BLaER1 (cell line): ENCODE measurements at regions not wholly inside any gene's neighbourhood (a gene's known extent, or its start where the extent isn't known, plus 50 kb on each side); places are given as distances from the start of the nearest gene placed in this dataset.
"Not testable (repeated sequence)": the region's sequence is repeated elsewhere in the genome, so short reads cannot be mapped to it uniquely, and the experiment has no call there.

Source experiments
- H3K27ac ChIP-seq: shearing (Covaris generic); formaldehyde crosslinking; 2 replicates; pipeline ENCODE4 v1.8.1; 2022
- H3K27me3 ChIP-seq: shearing (Covaris generic); formaldehyde crosslinking; 2 replicates; pipeline ENCODE4 v1.8.1; 2022
- H3K36me3 ChIP-seq: shearing (Covaris generic); formaldehyde crosslinking; 2 replicates; pipeline ENCODE4 v1.8.1; 2022
- H3K4me1 ChIP-seq: shearing (Covaris generic); formaldehyde crosslinking; 2 replicates; pipeline ENCODE4 v1.8.1; 2022
- H3K4me2 ChIP-seq: shearing (Covaris generic); formaldehyde crosslinking; 2 replicates; pipeline ENCODE4 v1.8.1; 2022
- H3K4me3 ChIP-seq: shearing (Covaris generic); formaldehyde crosslinking; 2 replicates; pipeline ENCODE4 v1.8.1; 2022
- H3K9ac ChIP-seq: shearing (Covaris generic); formaldehyde crosslinking; 2 replicates; pipeline ENCODE4 v1.8.1; 2022
- H3K9me3 ChIP-seq: shearing (Covaris generic); formaldehyde crosslinking; 2 replicates; pipeline ENCODE4 v1.8.1; 2022
- H4K20me1 ChIP-seq: shearing (Covaris generic); formaldehyde crosslinking; 2 replicates; pipeline ENCODE4 v1.8.1; 2022
- Cebpa-rat ChIP-seq: shearing (Covaris generic); IDR thresholded peaks from 2 replicates; pipeline ENCODE4 v1.8.1; 2022

GRCh38 chr15:38115121-38115520 lies 137.5 kb upstream of the SPRED1 start:
- no peak for TF ChIP-seq Cebpa-rat
- Histone ChIP-seq H3K4me2 (no peak overlapping the region), H4K20me1 (no peaks in the 10 kb centered on the region), H3K27ac (no peak overlapping the region), H3K9ac (no peak overlapping the region), H3K9me3 (peaks cover 13% of the 10 kb centered on the region; the same call in 1 of the 2 replicates), H3K4me1 (peaks cover 4% of the 10 kb centered on the region; the same call in 1 of the 2 replicates), H3K36me3 (no peaks in the 10 kb centered on the region), H3K4me3 (no peak overlapping the region), H3K27me3 (no peaks in the 10 kb centered on the region)

- Histone ChIP-seq H3K27me3 (no peaks in the 10 kb centered on the region), H3K4me1 (peaks cover 4% of the 10 kb centered on the region; the same call in 1 of the 2 replicates), H4K20me1 (no peaks in the 10 kb centered on the region), H3K4me2 (no peak overlapping the region), H3K4me3 (no peak overlapping the region), H3K9ac (no peak overlapping the region), H3K27ac (no peak overlapping the region), H3K36me3 (no peaks in the 10 kb centered on the region), H3K9me3 (peaks cover 13% of the 10 kb centered on the region; the same call in 1 of the 2 replicates)
- TF ChIP-seq Cebpa-rat: no peak
These were observed 134.9 kb upstream of the SPRED1 start for GRCh38 chr15:38117781-38118180.

- H3K4me2 ChIP-seq, H3K27me3 ChIP-seq, H3K4me3 ChIP-seq, H3K9ac ChIP-seq, H3K36me3 ChIP-seq, H4K20me1 ChIP-seq, H3K27ac ChIP-seq, H3K4me1 ChIP-seq: not testable (repeated sequence)
- H3K9me3 ChIP-seq: peaks cover 20% of the 10 kb centered on the region; the same call in 1 of the 2 replicates
These were observed 132.8 kb upstream of the SPRED1 start for GRCh38 chr15:38119865-38120264.

GRCh38 chr15:38127306-38127771 lies 125.3 kb upstream of the SPRED1 start:
- no peak for TF ChIP-seq Cebpa-rat
- Histone ChIP-seq H3K4me2 (no peak overlapping the region), H3K4me1 (peaks cover 36% of the 10 kb centered on the region), H4K20me1 (no peaks in the 10 kb centered on the region), H3K9me3 (0 out of 2 replicates have a peak, but pooled peaks cover 6% of the 10 kb centered on the region), H3K9ac (no peak overlapping the region), H3K4me3 (no peak overlapping the region), H3K36me3 (no peaks in the 10 kb centered on the region), H3K27ac (no peak overlapping the region), H3K27me3 (no peaks in the 10 kb centered on the region)

- no peak for TF ChIP-seq Cebpa-rat
- Histone ChIP-seq H3K27me3 (no peaks in the 10 kb centered on the region), H3K27ac (no peak overlapping the region), H3K4me1 (peaks cover 36% of the 10 kb centered on the region), H3K36me3 (no peaks in the 10 kb centered on the region), H3K9me3 (0 out of 2 replicates have a peak, but pooled peaks cover 6% of the 10 kb centered on the region), H4K20me1 (no peaks in the 10 kb centered on the region), H3K9ac (no peak overlapping the region), H3K4me3 (no peak overlapping the region), H3K4me2 (peak overlapping the region; percentile 68)
These were observed 124.3 kb upstream of the SPRED1 start for GRCh38 chr15:38128341-38128781.

GRCh38 chr15:38128921-38129320 lies 123.7 kb upstream of the SPRED1 start:
- H3K4me3 ChIP-seq: no peak overlapping the region
- H3K36me3 ChIP-seq: no peaks in the 10 kb centered on the region
- H3K27ac ChIP-seq: no peak overlapping the region
- peaks cover 36% of the 10 kb centered on the region for H3K4me1 ChIP-seq
- H3K9me3 ChIP-seq: 0 out of 2 replicates have a peak, but pooled peaks cover 6% of the 10 kb centered on the region
- peak overlapping the region; percentile 68; the same call in 1 of the 2 replicates for H3K4me2 ChIP-seq
- TF ChIP-seq Cebpa-rat: no peak
- H3K27me3 ChIP-seq: no peaks in the 10 kb centered on the region
- no peak overlapping the region for H3K9ac ChIP-seq
- H4K20me1 ChIP-seq: no peaks in the 10 kb centered on the region

GRCh38 chr15:38129531-38130204 lies 123.0 kb upstream of the SPRED1 start:
- Histone ChIP-seq H3K9me3 (no peaks in the 10 kb centered on the region), H4K20me1 (no peaks in the 10 kb centered on the region), H3K27me3 (no peaks in the 10 kb centered on the region), H3K27ac (peak overlapping the region; percentile 18; the same call in 1 of the 2 replicates), H3K9ac (peak overlapping the region; percentile 4; the same call in 1 of the 2 replicates), H3K36me3 (no peaks in the 10 kb centered on the region), H3K4me3 (no peak overlapping the region), H3K4me2 (peak overlapping the region; percentile 68), H3K4me1 (peaks cover 36% of the 10 kb centered on the region)
- TF ChIP-seq Cebpa-rat: no peak

GRCh38 chr15:38130205-38130567 lies 122.5 kb upstream of the SPRED1 start:
- Histone ChIP-seq H4K20me1 (no peaks in the 10 kb centered on the region), H3K4me1 (peaks cover 36% of the 10 kb centered on the region), H3K27me3 (no peaks in the 10 kb centered on the region), H3K4me3 (no peak overlapping the region), H3K9me3 (no peaks in the 10 kb centered on the region), H3K27ac (no peak overlapping the region; the same call in 1 of the 2 replicates), H3K36me3 (no peaks in the 10 kb centered on the region), H3K4me2 (peak overlapping the region; percentile 68), H3K9ac (peak overlapping the region; percentile 4; the same call in 1 of the 2 replicates)
- no peak for TF ChIP-seq Cebpa-rat

GRCh38 chr15:38130740-38131498 lies 121.7 kb upstream of the SPRED1 start:
- H3K9ac ChIP-seq: no peak overlapping the region
- H4K20me1 ChIP-seq: no peaks in the 10 kb centered on the region
- H3K36me3 ChIP-seq: no peaks in the 10 kb centered on the region
- TF ChIP-seq Cebpa-rat: no peak; the same call in 1 of the 2 replicates
- no peaks in the 10 kb centered on the region for H3K9me3 ChIP-seq
- no peak overlapping the region for H3K27ac ChIP-seq
- peak overlapping the region; percentile 68 for H3K4me2 ChIP-seq
- H3K27me3 ChIP-seq: no peaks in the 10 kb centered on the region
- peaks cover 36% of the 10 kb centered on the region for H3K4me1 ChIP-seq
- H3K4me3 ChIP-seq: no peak overlapping the region

- Histone ChIP-seq H3K9me3 (no peaks in the 10 kb centered on the region), H3K36me3 (no peaks in the 10 kb centered on the region), H3K4me2 (no peak overlapping the region), H4K20me1 (no peaks in the 10 kb centered on the region), H3K4me3 (no peak overlapping the region), H3K9ac (no peak overlapping the region), H3K4me1 (peaks cover 19% of the 10 kb centered on the region), H3K27ac (no peak overlapping the region), H3K27me3 (no peaks in the 10 kb centered on the region)
- TF ChIP-seq Cebpa-rat: no peak
These were observed 118.4 kb upstream of the SPRED1 start for GRCh38 chr15:38134252-38134651.

GRCh38 chr15:38142195-38142594 lies 110.4 kb upstream of the SPRED1 start:
- not testable (repeated sequence) for H3K27me3 ChIP-seq, H3K4me2 ChIP-seq, H3K27ac ChIP-seq, H3K36me3 ChIP-seq, H3K9me3 ChIP-seq, H3K4me3 ChIP-seq, H4K20me1 ChIP-seq, H3K9ac ChIP-seq
- peaks cover 19% of the 10 kb centered on the region for H3K4me1 ChIP-seq
